Ecto neural progenitor cell (in vitro differentiated cells): ENCODE measurements at regions not wholly inside any gene's neighbourhood (a gene's known extent, or its start where the extent isn't known, plus 50 kb on each side); places are given as distances from the start of the nearest gene placed in this dataset.

Experiments used
- DNase-seq: peaks from one replicate; pipeline ENCODE4 v3.0.0-alpha.2; 2018; ENCODE audit warnings: low spot score

- no peak for DNase-seq
Measured at GRCh38 chr2:120899771-120900170, 164.1 kb downstream of the GLI2 start.

DNA sequence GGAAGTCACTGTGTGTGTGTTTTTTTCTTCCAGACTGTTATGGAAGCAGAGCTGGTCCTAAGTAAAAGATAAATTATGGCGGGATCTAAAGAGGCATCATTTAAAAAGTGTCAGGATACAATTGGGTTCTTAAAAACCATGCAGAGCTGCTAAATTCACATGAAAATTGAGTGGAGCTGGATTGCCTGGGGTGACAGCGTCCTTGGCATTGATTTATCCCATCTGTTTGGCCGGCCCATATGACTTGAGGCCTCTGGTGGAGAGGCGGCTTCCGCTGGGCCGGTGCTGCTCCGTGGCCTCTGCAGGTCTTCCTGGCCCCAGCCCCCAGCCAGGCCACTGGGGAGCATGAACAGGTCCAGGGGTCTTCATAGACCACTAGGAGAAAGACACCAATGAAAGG is 165.5 kb downstream of the GLI2 start:
- DNase-seq = no peak

DNA sequence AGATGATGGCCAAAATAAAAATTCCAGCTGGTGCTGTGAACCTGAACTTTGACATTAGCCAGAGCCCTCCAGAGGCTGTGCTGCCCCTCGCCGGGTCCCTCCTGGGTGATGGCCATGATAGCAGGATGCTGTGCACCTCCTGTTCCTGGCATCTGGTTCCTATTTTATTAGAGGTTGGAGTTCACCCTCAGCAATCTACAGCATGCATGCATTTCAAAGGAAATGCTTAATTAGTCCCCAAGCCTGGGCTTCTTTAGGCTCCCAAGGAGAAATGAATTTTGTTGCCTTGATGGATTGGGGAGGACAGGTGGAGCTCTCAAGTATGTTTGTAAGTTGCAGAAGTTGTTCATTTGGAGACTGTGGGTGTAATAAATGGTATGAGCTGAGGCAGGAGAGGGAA is 166.9 kb downstream of the GLI2 start:
- no peak for DNase-seq

GRCh38 chr2:120904379-120904778 is 168.7 kb downstream of the GLI2 start:
- DNase-seq = no peak

- no peak for DNase-seq
Measured at GRCh38 chr2:120904830-120905234, 169.2 kb downstream of the GLI2 start.

- DNase-seq = no peak
Measured at GRCh38 chr2:120905298-120905697, 169.6 kb downstream of the GLI2 start.

DNA sequence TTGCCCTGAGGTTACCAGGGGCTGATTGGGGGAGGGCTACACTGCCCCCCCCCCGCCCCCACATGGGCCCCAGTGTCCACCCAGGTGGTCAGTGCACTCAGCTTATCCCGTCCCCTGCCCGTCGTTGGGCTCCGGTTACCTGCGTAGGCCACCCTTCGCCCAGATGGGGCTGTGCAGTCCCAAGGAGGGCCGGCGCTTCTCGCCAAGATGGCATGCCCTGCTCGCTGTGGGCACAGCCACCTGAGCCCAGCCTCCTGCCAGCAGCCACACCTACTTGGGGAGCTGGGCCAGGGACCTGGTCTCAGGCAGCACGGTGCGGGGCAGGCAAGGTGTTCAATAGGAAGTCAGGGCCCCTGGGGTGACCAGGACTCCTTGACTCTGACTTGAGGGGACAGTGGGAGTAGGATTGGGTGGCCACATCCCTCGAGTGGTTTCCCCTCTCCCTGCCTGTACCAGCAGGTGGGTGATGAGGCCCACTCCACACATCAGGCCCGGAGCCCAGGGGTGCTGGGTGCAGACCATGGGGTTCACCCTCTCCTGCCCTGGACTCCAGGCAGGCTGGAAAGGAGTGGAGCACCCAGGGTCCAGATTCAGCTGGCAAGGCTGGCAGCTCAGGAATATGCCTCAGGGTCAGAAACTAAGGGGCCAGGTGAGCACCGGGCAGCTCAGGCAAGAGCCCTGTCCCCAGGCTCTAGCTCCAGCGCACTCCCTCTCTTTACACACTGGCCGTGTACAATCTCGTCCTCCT is 170.3 kb downstream of the GLI2 start:
- no peak for DNase-seq

- no peak for DNase-seq
Measured at GRCh38 chr2:120906914-120907313, 171.2 kb downstream of the GLI2 start.

DNA sequence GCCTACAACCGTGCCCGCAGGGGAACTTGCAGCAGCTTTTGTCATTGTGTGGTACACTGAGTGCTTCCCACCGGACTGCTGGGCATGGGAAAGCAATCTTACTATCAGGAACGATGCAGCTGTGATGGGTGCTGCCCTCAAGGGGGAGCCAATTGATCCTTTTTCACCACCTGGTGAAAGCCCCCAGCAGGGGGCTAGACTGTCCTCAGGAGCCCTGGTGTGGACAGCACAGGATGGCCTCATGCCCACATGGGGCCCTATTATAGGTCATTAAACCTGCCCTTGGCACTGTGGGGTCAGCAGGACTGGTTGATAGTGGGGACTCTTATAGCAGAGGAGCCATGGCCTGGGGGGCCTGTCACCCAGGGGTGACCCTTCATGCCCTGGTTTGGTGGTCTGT is 172.2 kb downstream of the GLI2 start:
- no peak for DNase-seq

GRCh38 chr2:120908314-120908975 is 172.8 kb downstream of the GLI2 start:
- DNase-seq = no peak

DNA sequence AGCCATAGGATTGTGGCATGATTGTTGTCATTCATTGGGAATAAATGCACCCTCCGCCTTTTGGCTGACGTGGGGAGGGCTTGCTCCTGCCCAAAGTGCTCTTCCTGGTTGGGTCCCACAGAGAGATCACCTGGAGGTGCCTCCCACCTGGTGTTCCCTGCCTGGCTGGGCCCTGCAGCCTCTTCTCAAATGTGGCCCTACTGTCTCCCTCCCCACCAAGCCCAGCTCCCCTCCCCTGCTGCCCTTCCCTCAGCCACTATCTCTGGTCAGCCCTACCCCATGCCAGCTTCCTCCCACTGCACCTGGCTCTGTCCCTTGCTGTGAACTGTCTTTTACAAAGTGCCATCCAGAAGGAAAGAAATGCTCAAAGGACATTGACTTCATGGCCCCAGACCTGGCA is 173.4 kb downstream of the GLI2 start:
- no peak for DNase-seq

DNA sequence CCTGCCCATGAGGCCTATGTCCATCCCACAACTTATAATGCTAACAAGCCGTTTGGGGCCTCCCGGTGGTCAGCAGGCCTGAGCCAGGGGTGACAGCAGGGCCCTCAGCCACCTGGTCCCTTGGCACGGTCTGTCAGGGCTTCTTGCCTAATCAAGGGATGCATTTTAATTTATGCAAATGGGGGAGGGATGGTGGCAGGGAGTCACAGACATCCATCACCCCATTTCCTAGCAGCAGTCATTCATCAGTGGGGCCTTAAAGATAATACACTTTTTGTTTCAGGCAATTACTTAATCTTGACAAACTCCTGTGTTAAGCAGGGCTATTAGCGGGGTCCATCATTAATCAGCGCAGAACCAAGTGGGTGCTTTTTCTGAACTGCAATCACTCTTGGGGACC is 174.5 kb downstream of the GLI2 start:
- DNase-seq = no peak

DNA sequence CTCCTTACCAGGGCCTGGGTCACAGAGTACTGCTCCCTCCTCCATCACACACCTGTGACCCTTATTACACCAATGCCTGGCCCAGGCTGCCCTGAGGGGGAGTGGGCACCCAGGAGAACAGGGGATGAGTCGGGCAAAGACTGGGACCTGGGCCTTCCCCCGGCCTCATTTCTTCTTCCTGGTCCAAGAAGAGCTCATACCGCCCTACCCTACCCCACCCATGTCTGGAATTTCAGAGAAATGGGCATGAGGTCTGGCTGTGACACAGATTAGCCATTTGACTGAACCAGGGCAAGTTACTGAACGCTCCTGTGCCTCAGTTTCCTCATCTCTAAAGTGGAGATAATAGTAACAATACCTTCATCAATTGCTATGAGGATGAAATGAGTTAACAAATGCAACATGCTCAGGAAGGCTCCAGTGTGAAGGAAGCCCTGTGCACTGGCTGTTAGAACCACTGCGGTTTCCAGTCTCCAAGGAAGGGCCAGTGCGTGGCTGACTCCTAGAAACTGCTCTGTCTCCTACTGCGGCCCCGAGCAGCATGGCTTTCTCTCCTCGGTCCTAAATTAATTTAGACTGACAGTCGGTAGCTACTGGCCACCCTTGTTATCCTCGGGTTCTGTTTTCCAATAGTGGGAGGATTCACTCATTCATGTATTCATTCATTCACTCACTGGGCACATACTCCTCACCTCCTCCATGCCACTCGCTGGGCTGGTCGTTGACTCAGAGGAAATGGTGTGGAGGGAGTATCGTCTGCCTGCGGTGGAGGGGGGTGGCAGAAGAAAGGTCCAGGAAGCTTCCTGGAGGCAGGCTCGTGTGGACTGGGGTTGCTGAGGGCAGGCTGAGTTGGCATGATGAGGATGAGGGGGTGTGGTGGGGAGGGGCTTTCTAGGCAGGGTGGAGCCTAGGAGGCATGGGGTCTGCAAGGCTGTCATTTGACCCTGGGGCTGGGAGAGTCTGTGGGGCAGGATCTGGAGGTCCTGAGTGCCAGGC is 175.6 kb downstream of the GLI2 start:
- DNase-seq = no peak

- DNase-seq = no peak
Measured at GRCh38 chr2:120912101-120912985, 176.7 kb downstream of the GLI2 start.

DNA sequence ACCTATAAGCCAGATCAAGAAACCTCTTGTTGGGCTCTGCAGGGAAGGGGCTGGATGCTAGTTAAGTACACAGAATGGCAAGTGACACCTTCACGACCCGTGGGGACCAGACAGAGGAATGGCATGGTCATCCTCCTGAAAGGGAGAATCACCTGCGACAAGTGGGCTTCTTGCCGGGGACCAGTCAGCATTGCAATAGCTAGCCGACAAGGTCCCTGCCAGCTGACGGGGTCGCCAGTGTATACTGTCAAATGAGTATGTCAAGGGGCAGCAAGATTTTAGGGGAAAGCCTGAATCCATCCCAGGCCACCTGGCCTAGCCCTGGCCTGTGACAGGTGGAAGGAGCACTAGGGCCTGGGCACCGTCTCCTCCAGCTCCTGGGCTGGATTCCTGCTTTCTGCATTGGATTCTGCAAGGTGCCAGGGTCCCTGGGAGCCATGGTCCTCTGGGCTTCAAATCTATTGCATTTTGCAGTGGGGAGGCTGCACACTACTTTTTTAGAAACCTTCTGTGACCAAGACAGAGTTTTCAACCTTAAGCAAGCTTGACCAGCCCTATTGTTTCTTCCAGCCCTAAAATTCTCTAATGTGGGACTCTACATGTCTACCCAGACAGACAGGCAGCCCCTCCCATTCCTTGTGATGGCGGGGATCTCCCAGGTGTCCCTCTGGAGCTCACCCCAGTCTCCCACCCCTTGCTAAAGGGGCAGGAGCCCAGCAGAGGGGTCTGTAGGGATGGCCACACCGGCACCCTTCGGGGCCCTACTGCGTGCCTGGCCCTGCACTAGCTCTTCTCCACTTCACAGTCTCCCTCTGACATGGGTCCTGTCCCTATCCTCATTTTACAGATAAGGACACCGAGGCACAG is 178.5 kb downstream of the GLI2 start:
- DNase-seq = no peak

GRCh38 chr2:120914839-120915521 is 179.3 kb downstream of the GLI2 start:
- no peak for DNase-seq

GRCh38 chr2:120915670-120916069 is 180.0 kb downstream of the GLI2 start:
- DNase-seq = no peak

- DNase-seq = no peak
Measured at GRCh38 chr2:120916446-120916845, 180.8 kb downstream of the GLI2 start.

DNA sequence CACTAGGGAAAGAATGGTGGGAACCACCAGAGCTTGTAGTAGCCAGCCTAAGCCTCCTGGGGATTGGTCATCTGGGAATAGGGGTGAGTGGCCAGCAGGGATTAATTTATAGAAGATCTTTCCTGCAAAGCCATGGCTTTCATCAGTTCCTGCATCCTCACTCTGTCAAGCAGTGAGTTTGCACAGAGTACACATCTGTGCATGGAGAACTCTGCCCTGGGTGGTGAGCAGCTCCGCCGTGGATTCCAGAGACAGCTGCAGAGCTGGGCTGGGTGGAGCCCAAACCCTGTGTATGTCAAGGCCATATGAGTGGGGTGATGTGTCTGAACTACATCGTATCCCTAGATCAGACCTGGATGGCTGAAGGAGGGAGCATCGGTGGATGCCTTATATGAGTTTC is 182.2 kb downstream of the GLI2 start:
- DNase-seq = no peak

DNA sequence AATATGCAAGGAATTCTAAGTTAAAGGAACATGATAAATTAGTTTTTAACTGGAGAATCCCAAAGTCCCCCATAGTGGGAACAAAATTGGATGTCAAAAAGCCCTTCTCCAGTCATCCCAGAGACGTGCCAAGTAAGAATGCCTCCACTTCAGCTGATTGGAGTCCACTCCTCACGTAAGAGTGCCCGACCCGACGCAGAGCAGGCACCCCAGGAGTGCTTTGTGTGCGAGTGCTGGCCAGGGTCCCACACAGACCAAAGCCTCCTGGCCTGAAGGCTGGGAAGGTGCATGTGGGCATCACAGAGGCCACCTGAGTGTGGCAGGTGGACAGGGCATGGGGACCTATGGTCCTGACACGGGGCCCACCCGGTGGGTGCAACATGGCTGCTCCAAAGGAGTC is 183.5 kb downstream of the GLI2 start:
- DNase-seq = no peak
